Prostate gland (tissue), 2 donors: ENCODE measurements at regions not wholly inside any gene's neighbourhood (a gene's known extent, or its start where the extent isn't known, plus 50 kb on each side); places are given as distances from the start of the nearest gene placed in this dataset.

Experiments
- CTCF ChIP-seq, 4 experiments: fragments of 200-600 bp in 2 of 4; fragments of 450-650 bp in 2 of 4; sonication (generic) in 2 of 4; IDR thresholded peaks; 1 replicate in 3 of 4; 2 replicates in 1 of 4; pipeline ENCODE4 v1.5.1; 2016 to 2019; ENCODE audit warnings: antibody characterized with exemption in 4 of 4, mild to moderate bottlenecking in 2 of 4, moderate library complexity in 2 of 4
- POLR2A ChIP-seq: fragments of 450-650 bp; IDR thresholded peaks from one replicate; pipeline ENCODE4 v1.6.1; 2016; ENCODE audit warnings: antibody characterized with exemption, mild to moderate bottlenecking
- POLR2AphosphoS5 ChIP-seq: sonication (generic); formaldehyde crosslinking; IDR thresholded peaks from one replicate; pipeline ENCODE4 v1.6.1; 2017; ENCODE audit warnings: antibody characterized with exemption

GRCh38 chr2:67930156-67930555, 132.6 kb downstream of the C1D start:
- TF ChIP-seq CTCF (IDR thresholded peaks at IDR 0.05) (no peak), POLR2A (no peak), POLR2AphosphoS5 (no peak)
